ENCODE measurements at regions not wholly inside any gene's neighbourhood (a gene's known extent, or its start where the extent isn't known, plus 50 kb on each side); places are given as distances from the start of the nearest gene placed in this dataset.

DNA sequence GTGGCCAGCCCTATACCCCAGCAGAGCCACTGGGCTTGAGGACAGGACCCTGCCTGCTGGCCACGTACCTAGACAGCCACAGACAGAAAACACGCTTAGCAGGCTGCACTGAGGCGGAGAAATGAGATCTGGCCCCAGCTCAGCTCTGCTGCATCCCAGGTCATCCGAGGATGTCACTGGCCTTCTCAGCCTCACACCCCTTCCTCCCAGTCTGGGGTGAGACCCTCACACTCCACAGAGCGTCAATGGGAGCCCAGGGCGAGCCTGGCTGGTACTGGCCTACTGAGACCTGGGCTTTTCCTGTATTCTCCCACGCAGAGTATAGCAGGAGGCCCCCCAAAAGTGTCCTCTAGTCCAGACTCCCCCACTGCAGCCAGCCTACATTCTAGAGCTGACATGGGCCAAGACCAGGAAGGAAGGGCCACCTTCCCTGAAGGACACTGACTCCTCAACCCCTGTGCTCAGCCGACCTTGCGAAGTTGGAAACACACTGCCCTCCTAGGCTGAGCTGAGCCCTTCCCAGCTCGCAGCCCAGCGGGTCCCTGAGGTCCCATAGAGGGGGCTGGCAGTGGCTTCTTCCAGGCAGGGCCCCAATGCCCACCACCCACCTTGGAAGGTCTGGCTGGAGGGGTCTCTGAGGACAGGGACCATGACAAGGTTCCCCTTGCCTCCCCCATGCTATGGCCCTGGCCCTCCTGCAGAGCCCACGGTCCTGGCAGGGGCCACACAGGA, 65.9 kb upstream of the LINC01488 start:
- DNase-seq, result no peak

DNA sequence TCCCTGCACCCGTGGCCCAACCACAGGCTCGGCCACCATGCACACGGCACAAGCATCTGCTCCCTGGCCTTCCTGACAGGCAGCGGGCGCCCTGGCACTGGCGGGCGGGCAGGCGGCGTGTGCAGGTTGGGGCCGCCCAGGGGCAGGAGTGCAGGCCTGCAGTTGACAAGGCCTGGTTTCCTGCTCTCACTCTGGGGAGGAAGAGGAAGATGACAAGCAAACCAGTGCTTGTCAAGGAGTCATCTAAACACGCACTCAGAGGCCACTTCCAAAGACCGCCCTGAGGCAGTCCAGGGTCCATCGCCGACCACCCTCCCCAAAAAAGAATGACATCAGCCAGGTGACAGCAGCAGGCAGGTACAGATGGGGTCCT, 65.3 kb upstream of the LINC01488 start:
- DNase-seq, result no peak

DNA sequence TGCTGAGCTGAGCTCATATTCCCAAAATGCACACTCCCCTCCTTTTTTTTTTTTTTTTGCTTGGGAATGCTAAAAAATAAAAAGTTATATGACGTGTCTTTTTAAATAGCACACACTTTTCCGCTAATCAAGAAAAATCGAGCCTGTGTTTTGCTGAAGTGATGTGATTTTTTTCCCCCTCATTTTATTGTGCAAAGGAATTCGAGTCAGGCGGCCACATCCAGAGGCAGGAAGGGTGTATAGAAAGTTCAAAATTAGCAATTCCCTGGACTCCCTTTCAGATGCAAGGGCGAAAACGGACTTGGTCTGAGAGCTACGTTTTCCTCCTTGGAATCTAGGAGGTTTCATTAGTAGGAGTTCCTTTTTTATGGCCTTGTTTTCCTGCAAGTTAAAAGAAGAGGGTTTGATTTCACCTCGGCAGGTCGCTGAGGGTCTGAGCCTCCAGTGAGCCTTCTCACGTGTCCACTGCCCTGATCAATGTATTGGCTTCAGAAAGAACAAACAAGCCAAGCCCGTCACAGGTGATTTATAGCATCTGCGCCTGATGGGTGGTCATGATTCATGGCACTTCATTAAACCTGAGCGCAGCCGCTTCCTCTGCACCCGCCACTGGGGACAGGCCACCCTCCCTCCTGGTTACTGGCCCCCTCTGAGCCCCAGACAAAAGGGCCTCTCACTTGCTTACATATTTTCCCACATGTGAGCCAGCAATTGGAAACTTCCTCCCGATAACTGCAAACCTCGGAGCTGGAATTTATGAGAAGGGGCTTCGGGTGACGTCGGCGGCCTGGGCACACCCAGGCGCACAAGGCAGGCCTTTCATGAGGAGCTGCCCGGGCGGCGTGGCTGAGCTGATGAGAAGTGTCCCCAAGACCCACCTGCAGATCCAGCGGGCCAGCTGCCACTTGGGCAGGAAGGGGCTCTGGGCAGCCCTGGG, 64.4 kb upstream of the LINC01488 start:
- no peak for DNase-seq

DNA sequence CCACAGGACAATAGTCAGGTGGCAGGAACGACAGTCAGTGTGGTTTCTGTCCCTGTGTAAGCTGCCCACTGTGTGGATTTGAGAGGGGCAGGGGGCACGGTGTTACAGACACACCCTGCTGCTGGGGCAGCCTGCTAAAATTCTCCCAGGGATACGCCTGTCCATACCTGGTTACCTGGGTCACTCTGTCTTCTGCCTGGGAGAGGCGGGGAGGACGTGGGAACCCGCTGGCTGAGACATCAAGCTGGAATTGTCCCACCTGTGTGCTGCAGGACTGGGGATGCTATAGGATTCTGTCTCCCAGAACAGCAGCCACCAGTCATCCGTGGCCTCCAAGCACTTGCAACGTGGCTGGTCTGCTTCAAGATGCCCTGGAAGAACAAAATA, 63.8 kb upstream of the LINC01488 start:
- DNase-seq, result no peak

DNA sequence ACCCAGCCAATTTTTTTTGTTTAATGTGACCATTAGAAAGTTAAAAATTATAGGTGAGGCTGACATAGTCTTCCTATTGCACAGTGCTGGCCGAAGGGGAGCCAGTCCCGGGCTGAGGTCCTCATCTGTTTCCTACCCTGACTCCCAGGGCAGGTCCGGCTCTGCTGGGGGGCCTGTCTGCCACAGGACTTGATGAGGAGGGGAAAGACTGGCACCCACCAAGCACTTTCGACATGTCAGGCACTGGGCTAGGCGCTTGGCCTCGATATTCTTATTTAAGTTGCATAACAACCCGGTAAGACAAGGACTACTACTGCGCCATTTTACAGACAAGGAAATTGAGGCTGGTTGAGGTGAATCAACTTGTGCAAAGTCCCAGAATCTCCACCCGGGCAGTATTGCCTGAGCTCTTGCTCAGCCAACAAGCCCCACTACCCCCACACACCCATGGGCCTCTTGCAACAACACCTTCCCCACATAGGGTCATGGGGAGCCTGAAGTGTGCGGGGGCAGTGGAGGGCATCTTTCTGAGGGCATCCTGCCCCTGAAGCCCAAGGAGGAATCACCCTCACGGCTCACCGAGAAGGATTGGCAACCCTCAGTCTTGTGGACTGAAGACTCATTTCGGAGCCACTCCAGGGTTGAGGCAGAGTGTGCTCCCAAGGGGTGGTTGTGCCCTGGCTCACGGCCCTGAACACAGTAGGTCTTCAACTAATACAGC, 62.7 kb upstream of the LINC01488 start:
- no peak for DNase-seq

DNA sequence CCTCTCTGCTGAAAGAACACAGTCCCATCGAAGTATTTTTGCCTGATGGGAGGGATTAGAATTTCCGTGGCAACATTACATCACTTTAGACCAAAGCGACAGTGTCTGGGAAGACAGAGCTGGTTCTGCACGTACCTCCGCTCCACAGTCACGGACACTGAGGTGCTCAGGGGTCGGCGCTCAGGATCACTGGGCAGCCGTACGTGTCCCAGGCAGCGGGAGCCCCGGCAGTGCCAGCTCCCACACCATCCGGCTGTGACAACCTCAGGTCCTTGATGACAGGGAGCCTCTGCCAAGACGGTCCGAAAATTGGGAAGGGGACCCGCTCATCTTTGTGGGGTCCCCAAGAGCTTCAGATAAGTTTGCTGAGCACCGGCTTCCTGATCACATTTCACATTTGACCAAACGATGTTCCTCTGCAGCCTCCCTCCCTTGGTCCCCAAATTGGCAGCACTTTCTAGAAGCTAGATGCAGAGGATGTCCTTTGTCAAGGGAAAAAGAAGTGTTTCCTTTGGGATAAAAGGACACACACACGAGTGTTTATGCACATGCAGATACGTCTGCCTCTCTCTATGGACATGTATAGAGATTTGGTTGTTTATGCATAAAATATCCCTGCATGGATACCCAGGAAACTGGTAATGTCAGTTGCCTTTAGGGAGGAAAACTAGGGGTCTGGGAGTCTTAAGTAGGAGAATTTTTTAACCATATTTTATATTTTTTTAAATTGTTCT, 61.6 kb upstream of the LINC01488 start:
- DNase-seq, result no peak

DNA sequence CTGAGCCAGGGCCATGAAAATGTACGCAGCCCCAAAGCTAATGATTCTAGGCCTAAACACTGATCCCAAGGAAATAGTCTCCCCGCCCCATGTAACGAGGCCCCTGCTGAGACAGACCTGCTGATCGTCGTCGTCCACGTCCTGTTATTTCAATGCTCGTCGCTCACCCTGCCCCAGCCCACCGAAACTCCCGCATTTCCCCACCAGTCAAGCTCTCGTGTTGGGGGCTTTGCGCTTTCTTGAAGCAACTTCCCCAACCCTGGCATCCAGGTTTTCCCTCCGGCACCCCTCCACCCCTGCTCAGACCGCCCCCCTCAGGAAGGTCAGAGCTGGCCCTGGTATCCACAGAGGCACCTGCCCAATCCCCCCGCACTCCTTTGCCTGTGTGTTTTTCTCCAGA, 58.8 kb upstream of the LINC01488 start:
- no peak for DNase-seq

DNA sequence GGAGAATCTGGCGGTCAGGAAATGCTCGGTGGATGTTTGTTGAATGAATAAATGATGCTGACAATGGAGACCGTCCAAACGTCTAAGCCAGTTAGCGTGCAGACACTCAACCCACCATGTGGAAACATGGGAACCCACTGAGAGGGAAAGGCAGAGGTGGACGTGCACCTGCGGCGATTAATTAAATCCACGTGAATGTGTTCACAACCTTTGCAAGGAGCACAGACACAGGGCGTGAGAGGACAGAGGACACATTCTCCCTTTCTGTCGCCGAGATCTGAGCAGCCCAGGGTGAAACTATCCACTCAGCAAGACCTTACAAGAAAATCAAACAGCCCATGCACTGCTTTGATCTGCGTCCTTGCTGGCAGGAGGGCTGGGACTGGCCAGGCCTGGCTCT, 58.3 kb upstream of the LINC01488 start:
- DNase-seq, result no peak

DNA sequence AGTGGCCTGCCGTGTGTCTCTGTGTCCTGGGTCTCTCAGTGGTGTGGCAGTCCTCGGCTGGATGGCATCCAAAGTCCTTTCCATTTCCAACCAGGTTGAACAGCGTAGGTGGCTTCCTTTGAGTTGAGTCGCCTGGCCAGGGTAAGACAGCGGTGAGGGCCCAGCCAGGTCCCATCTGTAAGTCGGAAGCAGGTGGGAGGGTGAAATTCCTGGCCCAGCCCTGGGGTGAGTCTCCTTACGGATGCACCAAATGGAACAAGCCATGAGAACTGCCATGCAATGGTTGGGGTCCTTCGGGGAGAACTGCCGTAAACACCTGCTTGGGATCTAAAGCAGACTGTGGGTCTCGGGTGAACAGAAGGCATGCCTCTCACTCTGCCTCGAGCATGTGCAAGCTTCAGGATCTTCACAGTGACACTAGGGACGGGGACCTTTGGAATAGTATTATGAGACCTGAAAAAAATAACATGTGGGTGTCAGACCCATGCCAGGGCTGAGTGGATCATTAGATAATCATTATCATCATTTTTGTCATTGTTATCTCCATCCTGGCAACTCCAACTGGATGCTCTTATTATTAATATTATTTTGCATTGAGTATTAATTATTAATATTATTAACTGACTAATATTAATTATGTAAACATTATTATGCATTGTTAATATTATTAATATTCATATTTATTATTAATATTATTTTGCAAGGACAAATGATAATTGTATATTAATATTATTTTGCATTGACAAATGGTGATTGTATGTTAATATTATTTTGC, 57.7 kb upstream of the LINC01488 start:
- DNase-seq, result no peak

DNA sequence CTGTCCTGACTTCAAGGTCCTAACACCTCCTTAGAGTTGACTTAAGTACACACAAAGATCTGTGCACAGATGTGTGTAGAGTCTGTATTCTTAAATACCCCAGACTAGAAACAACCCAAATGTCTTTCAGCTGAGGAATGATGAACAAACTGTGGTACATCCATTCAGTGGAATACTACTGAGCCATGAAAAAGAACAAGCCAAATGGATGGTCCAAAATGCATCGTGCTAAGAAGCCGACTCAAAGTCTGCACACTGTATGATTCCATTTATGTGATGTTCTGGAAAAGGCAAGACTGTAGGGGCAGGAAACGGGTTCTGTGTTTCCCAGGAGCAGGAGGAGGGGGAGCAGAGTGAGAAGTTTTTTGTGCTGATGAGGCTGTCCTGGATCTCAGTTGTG, 56.7 kb upstream of the LINC01488 start:
- no peak for DNase-seq

DNA sequence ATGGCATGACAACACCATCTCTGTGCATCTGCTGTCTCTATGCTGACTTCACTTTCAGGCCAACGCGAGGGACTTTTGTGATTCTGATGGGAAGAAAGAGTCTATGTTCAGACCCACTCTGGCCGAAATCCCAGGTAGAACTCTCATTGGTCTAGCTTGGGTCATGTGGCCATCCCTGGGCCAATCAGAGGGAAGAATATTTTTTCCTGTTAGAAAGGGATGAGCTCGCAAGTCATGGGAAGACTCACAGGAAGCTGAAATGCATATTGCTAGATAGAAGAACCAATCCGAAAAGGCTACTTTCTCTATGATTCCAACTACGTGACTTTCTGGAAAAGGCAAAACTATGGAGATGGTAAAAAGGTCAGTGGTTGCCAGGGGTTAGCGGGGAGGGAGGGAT, 56.0 kb upstream of the LINC01488 start:
- no peak for DNase-seq

DNA sequence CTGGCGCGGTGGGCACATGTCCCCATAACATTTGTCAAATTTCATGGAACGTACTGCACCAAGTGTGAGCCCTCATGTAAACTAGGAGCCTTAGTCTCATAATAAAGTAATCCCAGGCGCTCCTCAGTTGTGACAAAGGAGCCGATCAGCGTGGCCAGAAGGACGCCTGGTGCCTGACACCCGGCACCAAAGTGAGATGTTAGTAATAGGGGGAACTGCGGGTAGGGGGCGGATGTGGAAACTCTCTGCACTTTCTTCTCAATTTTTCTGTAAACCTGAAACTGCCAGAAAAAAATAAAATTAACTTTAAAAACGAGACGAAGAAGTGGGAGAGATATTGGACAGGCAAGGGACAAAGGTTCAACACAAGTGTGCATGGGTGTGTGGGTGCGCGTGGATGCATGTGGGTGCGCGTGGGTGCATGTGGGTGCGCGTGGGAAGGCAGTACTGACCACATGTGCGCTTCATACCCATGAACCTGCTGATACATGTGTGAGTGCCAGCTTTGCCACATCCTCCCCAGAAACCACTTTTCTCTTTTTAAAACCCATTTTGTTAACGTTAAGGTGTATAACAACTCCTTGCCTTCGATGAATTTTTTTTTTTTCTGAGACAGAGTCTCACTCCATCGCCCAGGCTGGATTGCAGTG, 55.4 kb upstream of the LINC01488 start:
- DNase-seq, result no peak

DNA sequence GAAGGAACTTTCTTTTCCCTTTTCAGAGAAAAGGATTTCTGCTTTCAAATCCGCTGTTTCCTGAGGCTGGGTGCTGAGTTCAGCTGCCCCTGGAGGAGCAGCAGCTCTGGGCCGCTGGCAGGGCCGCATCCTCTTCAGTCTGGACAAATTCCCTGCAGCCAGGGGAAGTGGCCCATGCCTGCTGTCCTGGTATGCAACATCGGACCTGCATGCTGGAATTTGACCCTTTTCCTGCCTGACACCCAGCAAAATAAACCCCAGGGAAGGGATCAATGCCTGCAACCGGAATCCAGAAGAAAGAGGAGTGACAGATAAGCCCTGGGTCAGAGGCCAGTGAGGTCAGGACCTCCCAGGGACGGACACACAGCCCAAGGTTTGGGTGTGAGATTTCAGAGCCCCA, 54.1 kb upstream of the LINC01488 start:
- DNase-seq, result no peak

DNA sequence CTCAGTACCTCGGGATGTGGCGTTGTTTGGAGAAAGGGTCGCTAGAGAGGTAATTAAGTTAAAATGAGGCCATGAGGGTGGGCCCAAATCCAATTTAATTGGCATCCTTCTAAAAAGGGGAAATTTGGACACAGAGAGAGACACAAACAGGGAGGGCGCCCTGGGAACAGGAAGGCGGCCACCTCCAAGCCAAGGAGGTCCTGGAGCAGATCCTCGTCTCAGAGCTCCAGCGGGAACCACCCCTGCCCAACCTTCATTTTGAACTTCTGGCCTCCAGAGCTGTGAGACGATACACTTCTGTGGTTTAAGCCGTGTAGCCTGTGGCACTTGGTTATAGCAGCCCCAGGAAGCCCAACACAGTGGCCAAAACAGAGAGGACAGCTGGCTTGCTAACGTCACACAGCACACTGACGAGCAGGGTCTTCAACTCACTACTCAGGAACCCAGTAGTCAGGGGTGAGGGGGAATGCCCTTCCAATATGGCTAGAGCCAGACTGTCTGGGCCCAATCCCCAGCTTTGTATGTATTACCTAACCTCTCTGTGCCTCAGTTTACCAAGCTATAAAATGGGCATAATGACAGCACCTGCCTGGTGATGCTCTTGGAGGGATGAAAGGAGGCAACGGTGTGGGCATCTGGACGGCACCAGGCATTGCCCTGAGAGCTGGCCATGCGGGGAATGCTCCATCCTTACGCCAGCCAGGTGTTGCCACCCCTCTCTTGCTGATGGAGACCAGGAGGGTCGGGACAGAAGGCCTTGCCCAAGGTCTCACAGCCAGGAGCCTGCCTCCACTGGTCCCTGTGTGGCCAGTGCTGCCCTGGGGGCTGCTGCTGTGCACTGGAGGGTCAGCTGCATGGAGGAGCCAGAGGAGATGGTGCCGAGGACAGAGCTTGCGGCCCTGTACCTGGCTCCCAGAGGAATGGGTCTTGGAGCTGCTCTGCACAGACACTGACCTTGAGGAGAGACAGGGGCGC, 53.3 kb upstream of the LINC01488 start:
- no peak for DNase-seq

DNA sequence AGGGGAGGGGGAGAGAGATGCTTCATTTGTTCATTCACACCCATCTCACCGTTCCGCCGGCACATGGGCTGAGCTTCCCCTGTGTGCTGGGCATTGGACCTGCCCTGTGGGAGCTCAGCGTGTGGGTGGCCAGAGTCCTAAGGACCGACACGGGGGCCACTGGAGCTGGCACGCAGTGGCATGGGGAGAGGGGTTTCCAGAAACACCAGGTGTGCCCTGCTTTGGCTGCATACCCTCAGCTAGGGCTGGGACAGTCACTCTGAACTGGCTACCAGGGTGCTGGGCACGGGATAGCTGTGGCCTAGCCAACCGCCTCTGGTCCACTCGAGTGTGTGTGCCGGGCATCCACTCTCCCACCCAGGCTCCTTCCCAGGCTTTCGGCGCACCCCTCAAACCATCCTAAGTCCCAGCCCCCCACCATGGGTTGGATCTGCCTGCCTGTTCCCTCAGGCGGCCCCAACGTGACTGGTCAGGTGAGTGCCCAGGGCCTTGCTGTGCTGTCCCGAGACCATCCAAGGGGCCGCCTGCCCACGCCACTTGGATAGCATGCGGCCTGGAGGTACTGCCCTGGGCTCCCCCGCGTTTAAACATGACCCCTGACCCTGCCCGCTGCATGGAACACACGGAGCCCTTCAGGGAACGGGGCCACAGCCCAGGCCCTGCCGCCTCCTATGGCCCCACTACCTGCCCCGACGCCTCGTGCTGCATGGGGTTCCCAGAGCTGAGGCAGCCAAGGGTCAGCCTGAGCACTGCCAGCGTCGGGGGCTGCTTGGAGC, 51.6 kb upstream of the LINC01488 start:
- no peak for DNase-seq

DNA sequence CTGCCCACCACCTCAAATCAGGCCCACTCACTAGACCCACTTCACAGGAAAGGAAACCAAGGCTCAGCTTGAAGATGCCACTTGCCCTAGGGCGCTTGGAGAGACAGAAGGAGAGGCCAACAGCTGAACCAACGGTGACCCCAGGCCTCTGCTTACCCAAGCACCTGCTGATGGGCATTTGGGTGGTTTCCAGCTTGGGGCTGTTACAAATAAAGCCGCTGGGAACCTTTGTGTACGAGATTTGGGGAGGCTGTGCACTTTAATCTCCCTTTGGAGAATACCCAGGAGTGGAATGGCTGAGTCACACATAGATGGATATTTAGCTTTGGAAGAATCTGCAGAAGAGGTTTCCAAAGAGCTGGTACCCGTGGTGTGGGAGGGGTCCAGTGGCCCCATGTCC, 50.9 kb upstream of the LINC01488 start:
- DNase-seq, result no peak

DNA sequence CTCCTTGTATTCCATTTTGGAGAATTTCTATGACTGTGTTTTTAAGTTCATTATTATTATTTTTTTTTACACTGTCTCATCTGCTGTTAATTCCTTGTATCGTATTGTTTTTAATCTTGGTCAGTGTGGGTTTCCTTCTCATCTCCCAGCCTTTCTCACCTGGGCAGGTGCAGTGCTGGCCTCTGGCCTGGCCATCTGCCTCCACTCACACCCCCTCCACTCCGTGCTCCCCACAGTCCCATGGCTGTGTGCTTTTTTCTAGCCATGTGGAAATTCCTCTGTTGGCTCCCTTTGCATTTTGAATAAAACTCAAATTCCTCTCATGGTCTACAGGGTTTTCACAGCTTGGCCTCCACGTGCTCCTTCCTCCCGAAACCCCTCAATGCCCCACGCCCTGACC, 50.3 kb upstream of the LINC01488 start:
- no peak for DNase-seq

Measured in CD4-positive, alpha-beta T cell treated with Interleukin-12 subunit alpha and Interleukin-12 subunit beta, for 1 hour (primary cell).